ENCODE measurements at regions not wholly inside any gene's neighbourhood (a gene's known extent, or its start where the extent isn't known, plus 50 kb on each side); places are given as distances from the start of the nearest gene placed in this dataset.

DNA sequence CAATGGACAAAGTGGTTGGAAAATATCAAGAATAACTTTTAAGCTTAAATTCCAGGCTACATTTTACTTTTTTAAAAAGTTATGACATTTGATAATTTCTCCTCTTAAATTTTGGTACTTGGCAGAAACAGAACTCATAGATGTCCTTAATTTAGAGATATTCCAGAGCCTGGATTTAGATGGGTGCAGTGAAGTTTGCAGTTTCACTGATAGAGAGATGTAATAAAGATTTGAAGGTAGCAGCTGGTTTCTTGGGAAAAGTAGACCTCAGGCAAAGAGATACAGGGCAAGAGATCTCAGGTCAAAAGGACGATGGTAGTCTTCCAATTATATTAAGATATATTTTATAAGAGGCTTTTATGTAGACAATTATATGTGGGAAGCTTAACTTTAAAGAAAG lies 134.6 kb downstream of the ISL1 start:
- TF ChIP-seq, protein P1, sequence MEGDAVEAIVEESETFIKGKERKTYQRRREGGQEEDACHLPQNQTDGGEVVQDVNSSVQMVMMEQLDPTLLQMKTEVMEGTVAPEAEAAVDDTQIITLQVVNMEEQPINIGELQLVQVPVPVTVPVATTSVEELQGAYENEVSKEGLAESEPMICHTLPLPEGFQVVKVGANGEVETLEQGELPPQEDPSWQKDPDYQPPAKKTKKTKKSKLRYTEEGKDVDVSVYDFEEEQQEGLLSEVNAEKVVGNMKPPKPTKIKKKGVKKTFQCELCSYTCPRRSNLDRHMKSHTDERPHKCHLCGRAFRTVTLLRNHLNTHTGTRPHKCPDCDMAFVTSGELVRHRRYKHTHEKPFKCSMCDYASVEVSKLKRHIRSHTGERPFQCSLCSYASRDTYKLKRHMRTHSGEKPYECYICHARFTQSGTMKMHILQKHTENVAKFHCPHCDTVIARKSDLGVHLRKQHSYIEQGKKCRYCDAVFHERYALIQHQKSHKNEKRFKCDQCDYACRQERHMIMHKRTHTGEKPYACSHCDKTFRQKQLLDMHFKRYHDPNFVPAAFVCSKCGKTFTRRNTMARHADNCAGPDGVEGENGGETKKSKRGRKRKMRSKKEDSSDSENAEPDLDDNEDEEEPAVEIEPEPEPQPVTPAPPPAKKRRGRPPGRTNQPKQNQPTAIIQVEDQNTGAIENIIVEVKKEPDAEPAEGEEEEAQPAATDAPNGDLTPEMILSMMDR (conservative IDR thresholded peaks at IDR 0.05; ENCODE audit: low read length) = no peak
- TF ChIP-seq EZH2phosphoT487 (IDR thresholded peaks at IDR 0.05; ENCODE audit: borderline replicate concordance) = no peak

All from Loucy (cell line).